ENCODE measurements at regions not wholly inside any gene's neighbourhood (a gene's known extent, or its start where the extent isn't known, plus 50 kb on each side); places are given as distances from the start of the nearest gene placed in this dataset.

DNA sequence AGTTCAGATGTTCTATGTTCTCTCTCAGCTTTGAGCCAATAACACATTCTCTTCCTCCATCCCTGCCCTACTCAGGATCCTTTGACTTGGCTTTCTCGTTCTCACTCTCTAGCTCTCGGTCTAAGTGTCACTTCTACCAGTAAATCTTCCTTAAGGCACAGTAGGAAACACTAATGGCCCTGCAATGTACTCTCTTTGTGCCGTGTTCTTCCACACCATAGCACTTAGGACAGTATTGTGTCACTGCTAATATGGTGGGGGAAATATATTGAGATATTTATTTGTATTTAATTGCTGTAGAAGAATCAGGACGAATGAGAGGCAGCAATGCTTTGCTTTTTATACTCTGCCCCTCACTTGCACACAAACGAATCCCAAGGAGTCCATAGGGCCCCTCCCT lies 493.1 kb downstream of the SHISA9 start:
- no peak for DNase-seq

- no peak for DNase-seq
Measured at GRCh38 chr16:13397126-13397525, 495.7 kb downstream of the SHISA9 start.

GRCh38 chr16:13401641-13402040 lies 500.2 kb downstream of the SHISA9 start:
- DNase-seq, result no peak

GRCh38 chr16:13402601-13403000 lies 501.2 kb downstream of the SHISA9 start:
- no peak for DNase-seq

- no peak for DNase-seq
Measured at GRCh38 chr16:13403326-13403725, 501.9 kb downstream of the SHISA9 start.

DNA sequence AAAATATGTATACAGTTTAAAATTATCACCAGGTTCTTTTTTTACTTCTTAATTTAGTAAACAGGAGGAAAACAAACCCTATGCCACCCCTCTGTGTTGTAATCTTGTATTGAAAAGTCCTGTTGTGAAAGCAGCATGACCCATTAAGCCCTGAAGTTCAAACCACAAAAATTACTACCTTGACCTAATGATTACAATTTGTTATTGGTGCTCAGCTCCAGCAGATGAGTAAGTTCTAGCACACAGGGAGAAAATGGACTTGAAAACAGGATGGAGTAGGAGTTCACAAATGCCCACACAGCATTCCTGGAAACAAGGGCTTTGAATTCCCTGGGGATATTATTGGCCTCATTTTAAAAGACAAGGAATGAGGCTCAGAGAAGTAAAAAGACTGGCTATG lies 505.8 kb upstream of the ERCC4 start:
- DNase-seq, result no peak

- no peak for DNase-seq
Measured at GRCh38 chr16:13419589-13419988, 500.4 kb upstream of the ERCC4 start.

- no peak for DNase-seq
Measured at GRCh38 chr16:13421726-13422125, 498.2 kb upstream of the ERCC4 start.

- DNase-seq, result no peak
Measured at GRCh38 chr16:13425836-13426235, 494.1 kb upstream of the ERCC4 start.

DNA sequence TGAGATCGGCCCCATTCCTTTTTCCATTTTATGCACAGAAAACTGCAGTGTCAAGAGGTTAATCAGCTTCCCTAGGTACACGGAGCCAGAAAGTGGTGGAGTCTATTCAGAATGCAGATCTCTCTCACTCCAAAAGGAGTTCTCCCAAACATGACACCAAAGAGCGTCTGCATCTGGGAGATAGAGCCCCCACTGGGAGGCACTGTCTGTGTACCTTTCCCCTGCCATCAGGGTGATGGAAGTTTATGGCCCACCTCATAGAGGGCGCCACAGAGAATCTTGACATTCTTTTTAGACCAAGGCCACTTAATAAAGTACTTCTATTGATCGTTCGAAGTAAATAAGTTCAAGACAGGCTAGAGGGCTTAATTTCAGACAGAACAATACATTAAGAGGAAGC lies 493.7 kb upstream of the ERCC4 start:
- DNase-seq, result no peak

DNA sequence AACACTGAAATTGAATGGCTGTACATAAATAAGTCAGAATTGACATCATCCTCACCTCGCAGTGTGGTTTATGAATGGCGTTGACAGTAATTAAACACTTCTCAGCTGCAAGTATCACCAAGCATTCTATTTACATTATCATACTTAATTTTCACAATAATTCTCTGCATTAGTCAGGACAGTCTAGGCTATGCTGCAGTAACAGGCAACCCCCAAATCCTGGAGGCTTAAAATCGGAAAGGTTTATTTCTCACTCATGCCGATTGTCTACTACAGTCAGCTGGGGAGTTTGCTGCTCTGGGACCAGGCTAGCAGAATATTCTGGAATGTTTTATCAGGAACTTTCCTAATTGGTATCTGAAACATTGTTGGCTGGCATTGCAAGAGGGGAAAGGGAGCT lies 493.2 kb upstream of the ERCC4 start:
- no peak for DNase-seq

DNA sequence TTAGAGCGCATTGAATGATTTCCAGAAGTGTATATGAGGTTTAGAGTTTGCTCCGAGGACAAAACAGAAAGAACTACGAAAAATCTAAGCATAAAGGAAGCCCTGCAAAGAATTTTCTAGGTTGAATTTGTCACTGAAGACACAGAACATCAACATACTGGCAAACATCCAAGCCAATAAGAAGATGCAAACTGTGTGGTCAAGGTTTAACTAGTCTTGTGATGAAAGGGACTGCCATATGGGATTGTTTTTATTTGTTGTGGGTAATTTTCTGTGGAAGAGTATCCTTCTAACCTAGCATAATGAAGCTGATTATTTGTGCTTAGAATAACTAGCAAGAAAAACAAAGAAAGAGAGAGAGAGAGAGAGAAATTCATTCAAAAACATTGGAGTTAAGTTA lies 492.0 kb upstream of the ERCC4 start:
- DNase-seq, result no peak

GRCh38 chr16:13429416-13429815 lies 490.5 kb upstream of the ERCC4 start:
- DNase-seq, result no peak

DNA sequence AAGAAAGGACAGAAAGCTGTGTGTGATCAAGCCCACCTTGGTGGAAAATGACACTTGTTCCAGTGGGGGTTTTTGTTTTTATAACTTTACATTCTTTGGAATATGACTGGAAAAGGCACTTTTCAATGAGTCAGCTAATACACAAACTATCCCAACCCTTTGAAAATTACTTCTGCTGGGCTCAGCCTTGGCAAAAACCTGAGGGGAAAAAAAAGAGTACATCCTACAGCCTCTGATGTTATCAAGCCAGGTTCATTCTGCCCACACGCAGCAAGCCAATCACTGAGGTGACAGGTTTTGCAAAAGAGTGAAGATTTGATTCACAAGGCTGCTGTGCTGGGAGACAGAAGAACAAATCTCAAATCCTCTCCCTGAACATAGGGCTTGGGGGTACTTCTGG lies 484.5 kb upstream of the ERCC4 start:
- no peak for DNase-seq

- DNase-seq, result no peak
Measured at GRCh38 chr16:13435873-13436474, 484.0 kb upstream of the ERCC4 start.

DNA sequence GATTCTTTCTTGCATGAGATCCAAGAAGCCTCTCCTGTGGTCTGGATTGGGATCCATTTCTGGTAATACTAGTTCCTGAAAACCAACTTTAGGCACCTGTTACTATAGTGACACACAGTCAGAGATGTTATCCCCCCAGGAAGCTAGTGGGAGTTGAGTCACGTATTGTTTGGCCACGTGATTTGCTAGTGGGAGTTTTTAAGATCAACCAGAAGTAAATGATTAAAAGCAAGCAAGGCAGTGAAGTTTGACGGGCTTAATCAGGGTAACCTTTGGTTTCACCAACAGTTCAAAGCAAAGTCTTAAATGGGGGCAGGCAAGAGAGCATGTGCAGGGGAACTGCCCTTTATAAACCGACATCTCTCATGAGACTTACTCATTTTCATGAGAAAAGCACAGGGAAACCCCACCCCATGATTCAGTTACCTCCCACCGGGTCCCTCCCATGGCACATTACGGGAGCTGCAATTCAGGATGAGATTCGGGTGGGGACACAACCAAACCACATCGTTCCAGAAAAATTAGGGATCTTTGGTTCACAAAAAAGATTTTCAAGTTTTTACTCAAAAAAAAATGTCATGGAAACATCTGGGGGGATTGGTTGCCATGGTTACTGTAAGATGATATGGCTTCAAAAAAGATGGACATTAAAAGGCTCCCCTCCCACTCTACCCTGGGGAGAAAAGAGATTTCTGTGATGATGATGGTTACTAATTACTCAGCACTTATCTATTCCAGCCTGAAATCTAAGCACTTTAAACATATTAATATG lies 483.1 kb upstream of the ERCC4 start:
- DNase-seq, result no peak

DNA sequence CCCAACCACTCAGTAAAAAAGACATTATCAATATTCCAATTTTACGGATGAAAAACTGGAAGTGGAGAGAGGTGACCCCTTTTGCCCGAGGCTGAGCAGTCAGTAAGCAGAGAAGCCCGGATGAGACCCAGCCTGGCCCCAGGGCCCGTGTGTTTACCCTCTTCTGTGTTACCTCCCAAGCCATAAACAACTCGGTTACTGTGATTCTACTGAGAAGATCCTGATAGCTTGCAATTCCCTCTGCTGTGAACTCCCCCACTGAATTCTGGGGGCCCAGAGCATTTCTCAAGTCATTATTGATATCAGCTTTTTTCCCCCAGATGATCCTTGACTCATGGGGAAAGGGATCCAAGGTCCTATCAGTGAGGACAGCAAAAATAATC lies 482.6 kb upstream of the ERCC4 start:
- DNase-seq, result no peak

DNA sequence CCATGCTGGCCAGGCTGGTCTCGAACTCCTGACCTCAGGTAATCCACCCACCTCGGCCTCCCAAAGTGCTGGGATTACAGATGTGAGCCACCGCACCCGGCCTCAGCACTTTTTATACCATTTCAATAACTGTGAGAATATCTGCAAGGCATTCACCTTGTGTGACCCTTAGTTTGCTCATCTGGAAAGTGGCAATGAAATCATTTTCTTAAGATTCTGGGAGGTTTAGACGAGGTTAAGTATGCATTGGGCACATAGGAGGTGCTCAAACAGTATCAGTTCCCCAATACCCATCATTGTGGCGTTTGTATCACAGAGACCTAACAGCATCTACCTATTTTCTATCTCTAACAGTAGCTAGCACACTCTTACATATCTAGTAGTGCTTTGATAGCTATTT lies 481.9 kb upstream of the ERCC4 start:
- no peak for DNase-seq

DNA sequence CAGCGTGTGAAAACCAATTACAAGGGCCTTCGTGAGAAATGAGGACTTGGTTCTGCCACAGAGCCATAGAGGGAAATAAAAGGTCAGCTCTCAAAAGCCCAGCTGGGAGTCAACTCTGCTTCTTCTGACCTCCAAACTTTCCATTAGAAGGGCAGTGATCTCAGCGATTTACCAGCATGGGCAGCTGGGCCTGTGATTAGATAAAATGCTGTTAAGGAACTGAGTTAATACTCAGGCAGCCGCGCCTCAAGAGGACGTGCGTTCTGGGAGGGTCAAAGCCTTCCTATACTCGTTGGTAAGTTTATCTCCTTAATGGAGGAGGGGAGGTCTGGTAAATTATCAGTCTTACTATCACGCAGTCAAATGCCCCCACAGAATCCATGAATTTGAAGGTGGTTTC lies 480.2 kb upstream of the ERCC4 start:
- no peak for DNase-seq

- DNase-seq, result no peak
Measured at GRCh38 chr16:13441675-13442074, 478.3 kb upstream of the ERCC4 start.

GRCh38 chr16:13448346-13448745 lies 471.6 kb upstream of the ERCC4 start:
- no peak for DNase-seq

DNA sequence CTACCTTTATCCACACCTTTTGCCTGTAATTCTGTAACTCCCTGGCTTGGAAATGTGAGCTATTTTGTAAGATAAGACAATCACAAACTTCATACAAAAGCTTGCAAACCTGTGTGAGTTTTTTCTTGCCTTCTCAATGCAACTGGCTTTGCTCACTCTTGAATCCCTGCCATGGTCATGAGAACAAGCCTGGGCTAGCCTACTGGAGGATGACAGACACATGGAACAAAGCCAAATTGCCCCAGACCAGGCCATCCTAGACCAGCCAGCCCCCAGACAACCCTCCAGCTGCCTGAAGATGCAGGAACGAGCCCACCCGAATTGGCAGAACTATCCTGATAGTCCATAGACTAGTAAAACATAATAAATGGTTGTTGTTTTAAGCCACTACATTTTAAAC lies 466.6 kb upstream of the ERCC4 start:
- no peak for DNase-seq

GRCh38 chr16:13453938-13454553 lies 465.9 kb upstream of the ERCC4 start:
- DNase-seq, result peak in 1 of 2 donors; percentile 1

- no peak for DNase-seq
Measured at GRCh38 chr16:13463619-13464018, 456.3 kb upstream of the ERCC4 start.

GRCh38 chr16:13471036-13471435 lies 448.9 kb upstream of the ERCC4 start:
- no peak for DNase-seq

All from CD4-positive, alpha-beta T cell treated with Interferon alpha-2 for 1 hour (primary cell).